GM12872 (cell line): ENCODE measurements at regions not wholly inside any gene's neighbourhood (a gene's known extent, or its start where the extent isn't known, plus 50 kb on each side); places are given as distances from the start of the nearest gene placed in this dataset.

ENCODE experiments used
- CTCF ChIP-seq: IDR thresholded peaks from 3 replicates; pipeline ENCODE4 v1.5.1; 2011; ENCODE audit warnings: low read depth, mild to moderate bottlenecking, low read length, moderate library complexity; ENCODE audit not compliant: insufficient read depth

- TF ChIP-seq CTCF: no peak
Observed at GRCh38 chr9:95822583-95823431, 52.7 kb upstream of the ERCC6L2 start.

- TF ChIP-seq CTCF: no peak
Observed at GRCh38 chr9:95822015-95822414, 53.5 kb upstream of the ERCC6L2 start.

GRCh38 chr9:95820074-95820473, 55.4 kb upstream of the ERCC6L2 start:
- TF ChIP-seq CTCF: no peak

GRCh38 chr9:95819636-95820035, 55.9 kb upstream of the ERCC6L2 start:
- TF ChIP-seq CTCF: no peak

GRCh38 chr9:95817205-95817604, 58.3 kb upstream of the ERCC6L2 start:
- TF ChIP-seq CTCF: no peak

GRCh38 chr9:95816716-95817115, 58.8 kb upstream of the ERCC6L2 start:
- TF ChIP-seq CTCF: no peak

GRCh38 chr9:95815961-95816360, 59.5 kb upstream of the ERCC6L2 start:
- TF ChIP-seq CTCF: no peak
